ENCODE measurements at regions not wholly inside any gene's neighbourhood (a gene's known extent, or its start where the extent isn't known, plus 50 kb on each side); places are given as distances from the start of the nearest gene placed in this dataset.

- no peak for TF ChIP-seq CTCF (IDR thresholded peaks at IDR 0.05; ENCODE audit: borderline replicate concordance, extremely low read depth, insufficient read depth)
- Histone ChIP-seq H3K4me3 (ENCODE audit: low read length in 3 of 3) (no peak overlapping the region), H3K9ac (ENCODE audit: low read length in 3 of 3) (no peak overlapping the region), H3K9me3 (ENCODE audit: control insufficient read depth in 2 of 3, insufficient read depth in 1 of 3, low read length in 3 of 3) (no peaks in the 10 kb centered on the region), H3K4me1 (ENCODE audit: control insufficient read depth in 2 of 3, insufficient read depth in 2 of 3, low read depth in 1 of 3, low read length in 3 of 3) (no peaks in the 10 kb centered on the region), H3K27ac (ENCODE audit: low read depth in 2 of 2, low read length in 2 of 2) (no peak overlapping the region), H3K36me3 (ENCODE audit: control insufficient read depth in 2 of 3, insufficient read depth in 3 of 3, low read length in 3 of 3) (no peaks in the 10 kb centered on the region), H3K27me3 (ENCODE audit: control insufficient read depth, insufficient read depth, low read length) (no peaks in the 10 kb centered on the region)
- FAIRE-seq (no peak), DNase-seq (no peak)
- intact Hi-C loops (cut with DNase I), result no loop called here
Measured at GRCh38 chr1:229867726-229868125, 199.3 kb upstream of the GALNT2 start.

- no peak for FAIRE-seq
- no peak overlapping the region for H3K4me3 ChIP-seq (ENCODE audit: low read length in 3 of 3)
- no peaks in the 10 kb centered on the region for H3K27me3 ChIP-seq (ENCODE audit: control insufficient read depth, insufficient read depth, low read length)
- no peaks in the 10 kb centered on the region for H3K36me3 ChIP-seq (ENCODE audit: control insufficient read depth in 2 of 3, insufficient read depth in 3 of 3, low read length in 3 of 3)
- no peak for TF ChIP-seq CTCF (IDR thresholded peaks at IDR 0.05; ENCODE audit: borderline replicate concordance, extremely low read depth, insufficient read depth)
- H3K27ac ChIP-seq (ENCODE audit: low read depth in 2 of 2, low read length in 2 of 2), result no peak overlapping the region
- no peak overlapping the region for H3K9ac ChIP-seq (ENCODE audit: low read length in 3 of 3)
- DNase-seq, result no peak
- intact Hi-C loops (cut with DNase I), result no loop called here
- H3K9me3 ChIP-seq (ENCODE audit: control insufficient read depth in 2 of 3, insufficient read depth in 1 of 3, low read length in 3 of 3), result no peaks in the 10 kb centered on the region
- no peaks in the 10 kb centered on the region for H3K4me1 ChIP-seq (ENCODE audit: control insufficient read depth in 2 of 3, insufficient read depth in 2 of 3, low read depth in 1 of 3, low read length in 3 of 3)
Measured at GRCh38 chr1:229869240-229869639, 197.8 kb upstream of the GALNT2 start.

- FAIRE-seq (no peak), DNase-seq (no peak)
- no peaks in the 10 kb centered on the region for H3K36me3 ChIP-seq (ENCODE audit: control insufficient read depth in 2 of 3, insufficient read depth in 3 of 3, low read length in 3 of 3)
- no peaks in the 10 kb centered on the region for H3K9me3 ChIP-seq (ENCODE audit: control insufficient read depth in 2 of 3, insufficient read depth in 1 of 3, low read length in 3 of 3)
- H3K9ac ChIP-seq (ENCODE audit: low read length in 3 of 3), result no peak overlapping the region
- H3K4me3 ChIP-seq (ENCODE audit: low read length in 3 of 3), result no peak overlapping the region
- intact Hi-C loops (cut with DNase I), result no loop called here
- no peaks in the 10 kb centered on the region for H3K27me3 ChIP-seq (ENCODE audit: control insufficient read depth, insufficient read depth, low read length)
- H3K4me1 ChIP-seq (ENCODE audit: control insufficient read depth in 2 of 3, insufficient read depth in 2 of 3, low read depth in 1 of 3, low read length in 3 of 3), result no peaks in the 10 kb centered on the region
- H3K27ac ChIP-seq (ENCODE audit: low read depth in 2 of 2, low read length in 2 of 2), result no peak overlapping the region
- TF ChIP-seq CTCF (IDR thresholded peaks at IDR 0.05; ENCODE audit: borderline replicate concordance, extremely low read depth, insufficient read depth), result no peak
Measured at GRCh38 chr1:229869687-229870086, 197.4 kb upstream of the GALNT2 start.

GRCh38 chr1:229870381-229870780 lies 196.7 kb upstream of the GALNT2 start:
- no peak for TF ChIP-seq CTCF (IDR thresholded peaks at IDR 0.05; ENCODE audit: borderline replicate concordance, extremely low read depth, insufficient read depth)
- Histone ChIP-seq H3K4me1 (ENCODE audit: control insufficient read depth in 2 of 3, insufficient read depth in 2 of 3, low read depth in 1 of 3, low read length in 3 of 3) (no peaks in the 10 kb centered on the region), H3K9ac (ENCODE audit: low read length in 3 of 3) (no peak overlapping the region), H3K9me3 (ENCODE audit: control insufficient read depth in 2 of 3, insufficient read depth in 1 of 3, low read length in 3 of 3) (no peaks in the 10 kb centered on the region), H3K4me3 (ENCODE audit: low read length in 3 of 3) (no peak overlapping the region), H3K27me3 (ENCODE audit: control insufficient read depth, insufficient read depth, low read length) (no peaks in the 10 kb centered on the region), H3K36me3 (ENCODE audit: control insufficient read depth in 2 of 3, insufficient read depth in 3 of 3, low read length in 3 of 3) (no peaks in the 10 kb centered on the region), H3K27ac (ENCODE audit: low read depth in 2 of 2, low read length in 2 of 2) (no peak overlapping the region)
- DNase-seq (no peak), FAIRE-seq (no peak)
- intact Hi-C loops (cut with DNase I), result no loop called here
